Activated naive CD4-positive, alpha-beta T cell treated with Interleukin-2 at 50 U/mL for 16 hours (primary cell): ENCODE measurements at regions not wholly inside any gene's neighbourhood (a gene's known extent, or its start where the extent isn't known, plus 50 kb on each side); places are given as distances from the start of the nearest gene placed in this dataset.

Experiments
- DNase-seq: peaks from one replicate; pipeline ENCODE4 v3.0.0-alpha.2; 2020

DNA sequence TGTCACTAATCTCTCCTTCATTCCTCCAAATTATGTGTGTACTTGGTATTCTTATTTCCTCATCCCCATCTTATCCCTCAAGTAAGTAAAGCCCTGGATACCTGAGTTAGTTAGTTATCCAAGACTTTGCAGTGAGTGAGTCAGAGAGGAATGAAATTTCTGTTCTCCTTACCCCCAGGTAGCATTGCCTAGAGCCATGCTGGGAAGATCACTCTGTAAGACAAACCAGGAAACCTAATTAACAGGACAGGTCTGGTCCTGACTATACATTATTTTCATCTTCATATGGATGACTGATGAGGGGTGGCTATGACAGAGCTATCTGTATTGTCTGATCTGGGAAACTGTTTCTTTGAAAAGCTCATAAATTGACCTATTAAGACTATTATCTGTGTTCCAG is 55.0 kb upstream of the ITGA6 start:
- no peak for DNase-seq

- DNase-seq: no peak
Observed at GRCh38 chr2:172373076-172373475, 54.3 kb upstream of the ITGA6 start.

- no peak for DNase-seq
Observed at GRCh38 chr2:172373766-172374165, 53.6 kb upstream of the ITGA6 start.

DNA sequence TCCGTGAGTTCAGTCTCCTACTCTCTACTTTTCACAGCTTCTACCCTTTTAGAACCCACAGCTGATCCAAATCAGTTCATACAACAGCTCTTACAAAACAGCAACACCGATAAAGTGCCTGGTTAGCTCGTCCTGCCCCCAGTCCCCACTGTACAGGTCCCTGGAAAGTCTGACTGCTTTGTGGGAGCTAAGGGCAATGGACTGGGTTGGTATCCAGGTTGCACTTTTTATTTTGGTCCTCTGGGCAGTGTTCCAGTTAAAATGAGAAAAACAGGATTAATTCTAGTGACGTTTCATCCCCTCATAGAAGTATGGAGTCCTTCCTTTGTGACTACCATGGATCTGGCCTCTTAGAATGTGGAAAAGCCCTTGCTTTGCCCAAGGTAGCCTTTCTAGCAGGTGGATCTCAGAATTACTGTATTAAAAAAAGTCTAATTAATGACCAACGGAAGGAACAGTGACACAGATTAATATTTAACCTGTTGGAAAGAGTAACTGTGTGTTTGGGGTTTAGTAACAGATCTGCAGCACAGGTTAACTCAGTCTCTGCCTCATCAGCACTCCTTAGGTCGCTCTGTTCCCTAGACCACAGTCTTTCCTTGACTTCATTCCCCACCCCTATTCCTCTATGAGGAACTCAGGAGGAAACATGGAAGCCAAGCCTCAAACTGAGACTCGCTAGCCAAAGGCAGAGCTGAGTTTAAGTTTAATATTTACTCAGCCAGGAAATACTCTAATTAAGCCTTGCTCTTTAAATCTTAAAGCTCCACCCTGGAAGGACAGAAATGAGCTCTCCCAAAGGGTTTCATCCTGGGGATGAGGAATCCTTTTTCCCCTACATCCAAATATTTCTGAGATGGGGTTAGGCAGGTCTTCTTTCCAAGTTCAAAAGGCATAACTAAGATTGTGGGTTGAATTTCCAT is 52.8 kb upstream of the ITGA6 start:
- DNase-seq: no peak

DNA sequence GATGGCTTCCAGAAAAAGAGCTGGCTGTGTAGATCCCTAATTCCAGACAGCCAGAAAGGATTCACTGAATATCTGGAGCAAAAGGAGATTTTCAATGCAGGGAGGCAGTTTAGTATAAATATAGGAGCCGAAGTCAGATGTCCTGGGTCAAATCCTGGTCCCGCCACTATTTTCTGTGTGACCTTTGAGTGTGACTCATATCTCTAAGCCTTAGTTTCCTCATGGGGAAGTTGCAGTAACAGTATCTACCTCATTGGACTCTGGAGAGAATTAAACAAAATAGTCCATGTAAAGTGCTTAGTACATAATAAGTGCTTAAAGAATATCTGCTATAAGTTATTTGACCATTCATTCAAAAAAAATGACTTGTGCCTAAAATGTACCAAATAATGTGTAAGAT is 52.1 kb upstream of the ITGA6 start:
- DNase-seq: no peak

GRCh38 chr2:172376016-172376415 is 51.4 kb upstream of the ITGA6 start:
- DNase-seq: no peak

- no peak for DNase-seq
Observed at GRCh38 chr2:172376505-172377125, 50.8 kb upstream of the ITGA6 start.

GRCh38 chr2:172377408-172377807 is 50.0 kb upstream of the ITGA6 start:
- DNase-seq: no peak
